HepG2 (cell line): ENCODE measurements at regions not wholly inside any gene's neighbourhood (a gene's known extent, or its start where the extent isn't known, plus 50 kb on each side); places are given as distances from the start of the nearest gene placed in this dataset.

Experiments
- ATAC-seq: fragments of 200-7000 bp; cut with Tn5 transposase; 3 replicates; pipeline ENCODE4 v1.9.1; 2020; ENCODE audit warnings: mild to moderate bottlenecking, moderate library complexity
- BruUV-seq: library from RNA; stranded (reverse); fragments of 400-500 nt; replicated peaks from 2 replicates; lab custom pipeline; 2021; lab: Mats Ljungman, UMichigan
- CTCF ChIA-PET: fragments of 300-600 bp; formaldehyde crosslinking; extraction: SDS; loops from one replicate; lab custom pipeline; 2021; ENCODE audit warnings: low total read pairs, inconsistent platforms, low intra/inter-chr PET ratio; lab: Yijun Ruan, JAX
- POLR2A ChIA-PET: fragments of 350-600 bp; sonication (Branson Sonifier 250); formaldehyde crosslinking; loops from one replicate; lab custom pipeline; 2020; ENCODE audit warnings: antibody characterized with exemption, inconsistent platforms; lab: Yijun Ruan, JAX
- DNase-seq: peaks from one replicate; pipeline ENCODE4 v3.0.0-alpha.2; 2015; ENCODE audit warnings: low spot score
- FAIRE-seq: peaks from 3 replicates; lab custom pipeline; 2011; peaks lifted over from hg19 to GRCh38; lab: Jason Lieb, UNC
- H2AFZ ChIP-seq: one replicate; pipeline ENCODE4 v1.6.1; 2011; ENCODE audit warnings: low read length, inconsistent platforms
- H3K27ac ChIP-seq: fragments of 300-600 bp; 3 replicates; pipeline ENCODE4 v1.8.0; 2011; ENCODE audit warnings: mixed run types, mild to moderate bottlenecking, mixed read lengths, low read length, inconsistent platforms; ENCODE audit not compliant: insufficient read depth; ENCODE audit errors: extremely low read length
- H3K27me3 ChIP-seq, 2 experiments: fragments of 200-600 bp in 1 of 2; 2 replicates in 1 of 2; 3 replicates in 1 of 2; pipeline versions ENCODE4 v1.6.0 to v1.8.0; 2011; ENCODE audit warnings: low read length in 2 of 2, mild to moderate bottlenecking in 2 of 2, moderate library complexity in 2 of 2, inconsistent platforms in 1 of 2; ENCODE audit not compliant: insufficient read depth in 2 of 2, control insufficient read depth in 1 of 2
- H3K36me3 ChIP-seq, 2 experiments: fragments of 200-600 bp in 1 of 2; replicated peaks in 1 of 2; 2 replicates in 1 of 2; 3 replicates in 1 of 2; pipeline versions ENCODE4 v1.5.1 to v1.8.0; 2011; ENCODE audit warnings: low read length in 2 of 2, inconsistent platforms in 1 of 2; ENCODE audit not compliant: insufficient read depth in 2 of 2, control insufficient read depth in 1 of 2
- H3K4me1 ChIP-seq: 2 replicates; pipeline ENCODE4 v1.5.1; 2012; ENCODE audit warnings: low read length, inconsistent platforms; ENCODE audit not compliant: insufficient read depth
- H3K4me2 ChIP-seq: 2 replicates; pipeline ENCODE4 v1.6.0; 2011; ENCODE audit warnings: low read depth, low read length, inconsistent platforms
- H3K4me3 ChIP-seq, 3 experiments: fragments of 200-600 bp in 1 of 3; sonication (generic), shearing (Covaris generic) in 1 of 3; replicated peaks in 1 of 3; 2 replicates each; pipeline ENCODE4 v1.5.1; 2011 to 2016; ENCODE audit warnings: low read length in 3 of 3, inconsistent platforms in 2 of 3, low read depth in 2 of 3, mild to moderate bottlenecking in 2 of 3, control low read depth in 1 of 3, mixed read lengths in 1 of 3; ENCODE audit not compliant: insufficient read depth in 1 of 3
- H3K79me2 ChIP-seq: one replicate; pipeline ENCODE4 v1.6.1; 2011; ENCODE audit warnings: low read length, inconsistent platforms; ENCODE audit not compliant: insufficient read depth
- H3K9ac ChIP-seq: 2 replicates; pipeline ENCODE4 v1.6.0; 2011; ENCODE audit warnings: mild to moderate bottlenecking, low read depth, low read length, inconsistent platforms; ENCODE audit not compliant: insufficient read depth
- H3K9me3 ChIP-seq: 2 replicates; pipeline ENCODE4 v1.5.1; 2012; ENCODE audit warnings: mild to moderate bottlenecking, low read length
- H4K20me1 ChIP-seq: 2 replicates; pipeline ENCODE4 v1.6.0; 2011; ENCODE audit warnings: inconsistent platforms, mild to moderate bottlenecking, low read length, moderate library complexity; ENCODE audit not compliant: insufficient read depth
- ARID2 ChIP-seq: sonication (generic); formaldehyde crosslinking; IDR thresholded peaks from 2 replicates; pipeline ENCODE4 v1.8.1; 2022; ENCODE audit warnings: mild to moderate bottlenecking, missing genetic modification reagents, borderline replicate concordance
- ARNTL ChIP-seq: sonication (generic); formaldehyde crosslinking; IDR thresholded peaks from 2 replicates; pipeline ENCODE4 v1.4.0; 2020; ENCODE audit warnings: mild to moderate bottlenecking, missing genetic modification reagents
- GZF1 ChIP-seq: sonication (generic); formaldehyde crosslinking; IDR thresholded peaks from 2 replicates; pipeline ENCODE4 v1.5.1; 2020; ENCODE audit warnings: mild to moderate bottlenecking, missing genetic modification reagents
- KAT8 ChIP-seq: IDR thresholded peaks from 2 replicates; pipeline ENCODE4 v1.6.1; 2016; ENCODE audit warnings: missing genetic modification reagents, missing compliant biosample characterization
- KLF13 ChIP-seq: sonication (generic); formaldehyde crosslinking; IDR thresholded peaks from 2 replicates; pipeline ENCODE4 v1.4.0; 2020; ENCODE audit warnings: mild to moderate bottlenecking, missing genetic modification reagents
- THYN1 ChIP-seq: sonication (generic); formaldehyde crosslinking; IDR thresholded peaks from 2 replicates; pipeline ENCODE4 v1.8.1; 2023; ENCODE audit warnings: low read depth, mild to moderate bottlenecking, moderate library complexity, missing genetic modification reagents, borderline replicate concordance
- ZNF17 ChIP-seq: sonication (generic); formaldehyde crosslinking; IDR thresholded peaks from 2 replicates; pipeline ENCODE4 v1.5.0; 2020; ENCODE audit warnings: mild to moderate bottlenecking, missing genetic modification reagents
- ZNF446 ChIP-seq: sonication (generic); formaldehyde crosslinking; IDR thresholded peaks from 2 replicates; pipeline ENCODE4 v1.5.0; 2020; ENCODE audit warnings: mild to moderate bottlenecking, missing genetic modification reagents
- ZNF451 ChIP-seq: sonication (generic); formaldehyde crosslinking; IDR thresholded peaks from 2 replicates; pipeline ENCODE4 v1.5.0; 2020; ENCODE audit warnings: mild to moderate bottlenecking, missing genetic modification reagents
- ZNF577 ChIP-seq: sonication (generic); formaldehyde crosslinking; IDR thresholded peaks from 2 replicates; pipeline ENCODE4 v1.4.0; 2020; ENCODE audit warnings: mild to moderate bottlenecking, low read depth, missing genetic modification reagents, borderline replicate concordance
- WGBS: methylation state at CpG from one replicate; pipeline ENCODE4 v1.1.6; 2017; ENCODE audit warnings: low lambda C conversion rate; 5-methylcytosine and 5-hydroxymethylcytosine counted together
- in situ Hi-C: cut with HindIII; loops from 2 replicates; pipeline ENCODE4 v1.10.0; 2017; ENCODE audit warnings: low pct_unique_long_range_greater_than_20kb; ENCODE audit not compliant: extremely low pct_ligation_motif_present
- intact Hi-C: fragments of 100-400 bp; cut with micrococcal nuclease; formaldehyde crosslinking; loops from one replicate; pipeline ENCODE4 v1.10.0; 2022; ENCODE audit not compliant: unreplicated experiment
- TF ChIP-seq, protein P1 (sequence below): sonication (generic); formaldehyde crosslinking; IDR thresholded peaks from 2 replicates; pipeline ENCODE4 v1.4.0; 2020; ENCODE audit warnings: mild to moderate bottlenecking, missing genetic modification reagents
- TF ChIP-seq, protein P2 (sequence below): sonication (generic); formaldehyde crosslinking; IDR thresholded peaks from 2 replicates; pipeline ENCODE4 v1.5.0; 2020; ENCODE audit warnings: mild to moderate bottlenecking, missing genetic modification reagents

DNA sequence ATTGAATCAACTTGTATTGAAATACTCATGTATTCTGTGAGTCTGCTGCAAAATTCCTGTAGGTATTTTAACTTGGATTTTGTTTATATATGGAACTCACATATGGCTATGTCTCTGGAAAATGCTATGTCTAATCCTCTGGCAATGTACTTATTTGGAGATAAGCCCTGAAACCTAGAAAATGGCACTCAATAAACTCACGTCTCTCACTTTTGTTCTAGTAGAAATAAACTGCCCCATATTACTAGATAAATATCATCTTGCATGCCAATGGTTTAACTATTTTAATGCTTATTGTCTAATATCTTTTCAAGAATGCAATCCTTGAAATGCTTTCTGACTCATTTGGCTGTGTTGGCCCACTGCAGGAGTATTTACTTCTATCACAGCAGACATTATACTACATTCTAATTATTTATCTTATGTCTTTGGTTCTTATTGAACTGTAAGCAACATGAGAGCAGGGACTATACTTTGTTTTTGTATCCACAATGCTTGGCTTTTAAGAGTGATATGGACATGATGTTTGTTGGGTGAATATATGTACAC is 292.2 kb upstream of the RSPO3 start:
- ChIA-PET CTCF (no interaction called here), POLR2A (no interaction called here)
- Histone ChIP-seq H3K4me2 (no peak overlapping the region), H4K20me1 (no peaks in the 10 kb centered on the region), H2AFZ (no peak overlapping the region), H3K9me3 (no peaks in the 10 kb centered on the region), H3K4me3 (no peak overlapping the region), H3K27me3 (no peaks in the 10 kb centered on the region), H3K27ac (no peak overlapping the region), H3K9ac (no peak overlapping the region), H3K36me3 (no peaks in the 10 kb centered on the region), H3K4me1 (no peaks in the 10 kb centered on the region), H3K79me2 (no peaks in the 10 kb centered on the region)
- intact Hi-C loops = no loop called here
- no peak for DNase-seq
- in situ Hi-C loops = no loop called here
- TF ChIP-seq ARID2 (CRISPR knock-in tag) (no peak), ARNTL (CRISPR knock-in tag) (no peak), ZNF451 (CRISPR knock-in tag) (no peak), KAT8 (CRISPR knock-in tag) (no peak), ZNF446 (CRISPR knock-in tag) (no peak), GZF1 (CRISPR knock-in tag) (no peak), KLF13 (CRISPR knock-in tag) (no peak), ZNF577 (CRISPR knock-in tag) (no peak), THYN1 (CRISPR knock-in tag) (no peak), ZNF17 (CRISPR knock-in tag) (no peak)
- TF ChIP-seq, protein P1, sequence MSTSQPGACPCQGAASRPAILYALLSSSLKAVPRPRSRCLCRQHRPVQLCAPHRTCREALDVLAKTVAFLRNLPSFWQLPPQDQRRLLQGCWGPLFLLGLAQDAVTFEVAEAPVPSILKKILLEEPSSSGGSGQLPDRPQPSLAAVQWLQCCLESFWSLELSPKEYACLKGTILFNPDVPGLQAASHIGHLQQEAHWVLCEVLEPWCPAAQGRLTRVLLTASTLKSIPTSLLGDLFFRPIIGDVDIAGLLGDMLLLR (CRISPR knock-in tag) = no peak
- TF ChIP-seq, protein P2, sequence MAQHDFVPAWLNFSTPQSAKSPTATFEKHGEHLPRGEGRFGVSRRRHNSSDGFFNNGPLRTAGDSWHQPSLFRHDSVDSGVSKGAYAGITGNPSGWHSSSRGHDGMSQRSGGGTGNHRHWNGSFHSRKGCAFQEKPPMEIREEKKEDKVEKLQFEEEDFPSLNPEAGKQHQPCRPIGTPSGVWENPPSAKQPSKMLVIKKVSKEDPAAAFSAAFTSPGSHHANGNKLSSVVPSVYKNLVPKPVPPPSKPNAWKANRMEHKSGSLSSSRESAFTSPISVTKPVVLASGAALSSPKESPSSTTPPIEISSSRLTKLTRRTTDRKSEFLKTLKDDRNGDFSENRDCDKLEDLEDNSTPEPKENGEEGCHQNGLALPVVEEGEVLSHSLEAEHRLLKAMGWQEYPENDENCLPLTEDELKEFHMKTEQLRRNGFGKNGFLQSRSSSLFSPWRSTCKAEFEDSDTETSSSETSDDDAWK (CRISPR knock-in tag) = no peak
- no peak for ATAC-seq
- no peak for FAIRE-seq
- BruUV-seq = no TSS peak
- WGBS = 4% methylated on average over 1 of the region's 1 CpG
